GM12878 (cell line): ENCODE measurements at regions not wholly inside any gene's neighbourhood (a gene's known extent, or its start where the extent isn't known, plus 50 kb on each side); places are given as distances from the start of the nearest gene placed in this dataset.

Source experiments
- EP300 ChIP-seq, 2 experiments: fragments of 150-350 bp in 1 of 2; IDR thresholded peaks; 2 replicates each; pipeline ENCODE4 v1.6.1; 2011 to 2012; ENCODE audit warnings: low read depth in 2 of 2, low read length in 2 of 2, borderline replicate concordance in 1 of 2, improper control_type of control experiment in 1 of 2, inconsistent platforms in 1 of 2; ENCODE audit not compliant: control insufficient read depth in 1 of 2
- IKZF2 ChIP-seq, 2 experiments: fragments of 450-650 bp; IDR thresholded peaks; 2 replicates each; pipeline ENCODE4 v1.6.1; 2017; ENCODE audit warnings: mild to moderate bottlenecking in 2 of 2, moderate library complexity in 2 of 2
- PAX5 ChIP-seq: IDR thresholded peaks from 2 replicates; pipeline ENCODE4 v1.6.1; 2011; ENCODE audit warnings: low read depth, low read length, borderline replicate concordance
- RAD51 ChIP-seq: fragments of 450-650 bp; IDR thresholded peaks from 2 replicates; pipeline ENCODE4 v1.6.1; 2016; ENCODE audit warnings: moderate library complexity, mild to moderate bottlenecking, inconsistent platforms
- SP1 ChIP-seq: IDR thresholded peaks from one replicate; pipeline ENCODE4 v1.6.1; 2011; ENCODE audit warnings: low read depth, low read length
- SPI1 ChIP-seq: IDR thresholded peaks from 2 replicates; pipeline ENCODE4 v1.6.1; 2011; ENCODE audit warnings: low read depth, mild to moderate bottlenecking, low read length, moderate library complexity, borderline replicate concordance; ENCODE audit not compliant: insufficient read depth
- SREBF1 ChIP-seq: IDR thresholded peaks from 2 replicates; pipeline ENCODE4 v1.6.1; 2012; ENCODE audit warnings: mild to moderate bottlenecking, low read length
- USF1 ChIP-seq: IDR thresholded peaks from 2 replicates; pipeline ENCODE4 v1.6.1; 2011; ENCODE audit warnings: borderline replicate concordance, low read depth, mild to moderate bottlenecking, moderate library complexity, mixed read lengths, low read length; ENCODE audit not compliant: insufficient read depth; ENCODE audit errors: extremely low read length
- ZNF207 ChIP-seq: fragments of 450-650 bp; IDR thresholded peaks from 2 replicates; pipeline ENCODE4 v1.6.1; 2014; ENCODE audit warnings: antibody characterized with exemption, mild to moderate bottlenecking, borderline replicate concordance
- ZNF622 ChIP-seq: fragments of 450-650 bp; IDR thresholded peaks from 2 replicates; pipeline ENCODE4 v1.6.1; 2017; ENCODE audit warnings: mild to moderate bottlenecking, inconsistent platforms
- TF ChIP-seq, protein P1 (sequence below): fragments of 450-650 bp; IDR thresholded peaks from 2 replicates; pipeline ENCODE4 v1.6.1; 2017; ENCODE audit warnings: mild to moderate bottlenecking, low read depth, inconsistent platforms; ENCODE audit not compliant: poor library complexity, severe bottlenecking
- TF ChIP-seq, protein P2 (sequence below): IDR thresholded peaks from 2 replicates; pipeline ENCODE4 v1.6.1; 2012; ENCODE audit warnings: improper control_type of control experiment, low read depth, low read length; ENCODE audit not compliant: insufficient replicate concordance
- TF ChIP-seq, protein P3 (sequence below): fragments of 450-650 bp; IDR thresholded peaks from 2 replicates; pipeline ENCODE4 v1.6.1; 2017; ENCODE audit warnings: mild to moderate bottlenecking

DNA sequence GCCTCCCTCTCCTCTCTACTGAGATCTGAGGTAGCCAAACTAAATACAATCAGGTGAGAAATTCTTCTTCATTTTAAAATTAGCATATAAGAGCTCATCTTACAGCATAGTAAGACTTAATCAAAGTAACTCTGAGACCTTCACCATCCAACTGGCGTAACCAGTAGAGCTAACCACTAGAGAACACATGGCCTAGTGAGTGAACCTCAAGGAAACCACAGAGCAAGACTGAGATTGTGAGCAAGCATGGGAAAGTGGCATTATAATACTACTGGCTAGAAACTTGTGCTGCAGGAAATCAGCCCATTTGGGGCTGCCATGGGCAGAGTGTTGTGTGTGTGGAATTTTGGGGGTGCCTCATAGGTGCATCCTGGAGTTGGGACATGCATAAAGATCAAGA, 61.1 kb upstream of the SPHKAP start (continued):
- TF ChIP-seq EP300 (IDR thresholded peaks at IDR 0.05; ENCODE audit: borderline replicate concordance in 1 of 2, control insufficient read depth in 1 of 2, low read depth in 2 of 2, low read length in 2 of 2) (no peak), SREBF1 (no peak), SPI1 (no peak), RAD51 (no peak), ZNF207 (no peak), USF1 (no peak), SP1 (no peak), ZNF622 (no peak), PAX5 (no peak), IKZF2 (IDR thresholded peaks at IDR 0.05) (no peak)
- TF ChIP-seq, protein P1, sequence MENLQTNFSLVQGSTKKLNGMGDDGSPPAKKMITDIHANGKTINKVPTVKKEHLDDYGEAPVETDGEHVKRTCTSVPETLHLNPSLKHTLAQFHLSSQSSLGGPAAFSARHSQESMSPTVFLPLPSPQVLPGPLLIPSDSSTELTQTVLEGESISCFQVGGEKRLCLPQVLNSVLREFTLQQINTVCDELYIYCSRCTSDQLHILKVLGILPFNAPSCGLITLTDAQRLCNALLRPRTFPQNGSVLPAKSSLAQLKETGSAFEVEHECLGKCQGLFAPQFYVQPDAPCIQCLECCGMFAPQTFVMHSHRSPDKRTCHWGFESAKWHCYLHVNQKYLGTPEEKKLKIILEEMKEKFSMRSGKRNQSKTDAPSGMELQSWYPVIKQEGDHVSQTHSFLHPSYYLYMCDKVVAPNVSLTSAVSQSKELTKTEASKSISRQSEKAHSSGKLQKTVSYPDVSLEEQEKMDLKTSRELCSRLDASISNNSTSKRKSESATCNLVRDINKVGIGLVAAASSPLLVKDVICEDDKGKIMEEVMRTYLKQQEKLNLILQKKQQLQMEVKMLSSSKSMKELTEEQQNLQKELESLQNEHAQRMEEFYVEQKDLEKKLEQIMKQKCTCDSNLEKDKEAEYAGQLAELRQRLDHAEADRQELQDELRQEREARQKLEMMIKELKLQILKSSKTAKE: no peak
- TF ChIP-seq, protein P2, sequence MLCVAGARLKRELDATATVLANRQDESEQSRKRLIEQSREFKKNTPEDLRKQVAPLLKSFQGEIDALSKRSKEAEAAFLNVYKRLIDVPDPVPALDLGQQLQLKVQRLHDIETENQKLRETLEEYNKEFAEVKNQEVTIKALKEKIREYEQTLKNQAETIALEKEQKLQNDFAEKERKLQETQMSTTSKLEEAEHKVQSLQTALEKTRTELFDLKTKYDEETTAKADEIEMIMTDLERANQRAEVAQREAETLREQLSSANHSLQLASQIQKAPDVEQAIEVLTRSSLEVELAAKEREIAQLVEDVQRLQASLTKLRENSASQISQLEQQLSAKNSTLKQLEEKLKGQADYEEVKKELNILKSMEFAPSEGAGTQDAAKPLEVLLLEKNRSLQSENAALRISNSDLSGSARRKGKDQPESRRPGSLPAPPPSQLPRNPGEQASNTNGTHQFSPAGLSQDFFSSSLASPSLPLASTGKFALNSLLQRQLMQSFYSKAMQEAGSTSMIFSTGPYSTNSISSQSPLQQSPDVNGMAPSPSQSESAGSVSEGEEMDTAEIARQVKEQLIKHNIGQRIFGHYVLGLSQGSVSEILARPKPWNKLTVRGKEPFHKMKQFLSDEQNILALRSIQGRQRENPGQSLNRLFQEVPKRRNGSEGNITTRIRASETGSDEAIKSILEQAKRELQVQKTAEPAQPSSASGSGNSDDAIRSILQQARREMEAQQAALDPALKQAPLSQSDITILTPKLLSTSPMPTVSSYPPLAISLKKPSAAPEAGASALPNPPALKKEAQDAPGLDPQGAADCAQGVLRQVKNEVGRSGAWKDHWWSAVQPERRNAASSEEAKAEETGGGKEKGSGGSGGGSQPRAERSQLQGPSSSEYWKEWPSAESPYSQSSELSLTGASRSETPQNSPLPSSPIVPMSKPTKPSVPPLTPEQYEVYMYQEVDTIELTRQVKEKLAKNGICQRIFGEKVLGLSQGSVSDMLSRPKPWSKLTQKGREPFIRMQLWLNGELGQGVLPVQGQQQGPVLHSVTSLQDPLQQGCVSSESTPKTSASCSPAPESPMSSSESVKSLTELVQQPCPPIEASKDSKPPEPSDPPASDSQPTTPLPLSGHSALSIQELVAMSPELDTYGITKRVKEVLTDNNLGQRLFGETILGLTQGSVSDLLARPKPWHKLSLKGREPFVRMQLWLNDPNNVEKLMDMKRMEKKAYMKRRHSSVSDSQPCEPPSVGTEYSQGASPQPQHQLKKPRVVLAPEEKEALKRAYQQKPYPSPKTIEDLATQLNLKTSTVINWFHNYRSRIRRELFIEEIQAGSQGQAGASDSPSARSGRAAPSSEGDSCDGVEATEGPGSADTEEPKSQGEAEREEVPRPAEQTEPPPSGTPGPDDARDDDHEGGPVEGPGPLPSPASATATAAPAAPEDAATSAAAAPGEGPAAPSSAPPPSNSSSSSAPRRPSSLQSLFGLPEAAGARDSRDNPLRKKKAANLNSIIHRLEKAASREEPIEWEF: no peak
- TF ChIP-seq, protein P3, sequence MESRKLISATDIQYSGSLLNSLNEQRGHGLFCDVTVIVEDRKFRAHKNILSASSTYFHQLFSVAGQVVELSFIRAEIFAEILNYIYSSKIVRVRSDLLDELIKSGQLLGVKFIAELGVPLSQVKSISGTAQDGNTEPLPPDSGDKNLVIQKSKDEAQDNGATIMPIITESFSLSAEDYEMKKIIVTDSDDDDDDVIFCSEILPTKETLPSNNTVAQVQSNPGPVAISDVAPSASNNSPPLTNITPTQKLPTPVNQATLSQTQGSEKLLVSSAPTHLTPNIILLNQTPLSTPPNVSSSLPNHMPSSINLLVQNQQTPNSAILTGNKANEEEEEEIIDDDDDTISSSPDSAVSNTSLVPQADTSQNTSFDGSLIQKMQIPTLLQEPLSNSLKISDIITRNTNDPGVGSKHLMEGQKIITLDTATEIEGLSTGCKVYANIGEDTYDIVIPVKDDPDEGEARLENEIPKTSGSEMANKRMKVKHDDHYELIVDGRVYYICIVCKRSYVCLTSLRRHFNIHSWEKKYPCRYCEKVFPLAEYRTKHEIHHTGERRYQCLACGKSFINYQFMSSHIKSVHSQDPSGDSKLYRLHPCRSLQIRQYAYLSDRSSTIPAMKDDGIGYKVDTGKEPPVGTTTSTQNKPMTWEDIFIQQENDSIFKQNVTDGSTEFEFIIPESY: no peak
